Keratinocyte (primary cell): ENCODE measurements at regions not wholly inside any gene's neighbourhood (a gene's known extent, or its start where the extent isn't known, plus 50 kb on each side); places are given as distances from the start of the nearest gene placed in this dataset.
A peak's percentile ranks its signal among the peaks of the same experiment; 100 is the strongest.

Source experiments
- DNase-seq: peaks from one replicate; pipeline ENCODE4 v3.0.0-alpha.2; 2011; ENCODE audit warnings: low read depth, missing footprints, low spot score
- FAIRE-seq: peaks from 2 replicates; lab custom pipeline; 2011; peaks lifted over from hg19 to GRCh38; lab: Jason Lieb, UNC
- H2AFZ ChIP-seq: 2 replicates; pipeline ENCODE4 v1.6.0; 2012; ENCODE audit warnings: low read length, control low read depth, inconsistent platforms; ENCODE audit not compliant: control insufficient read depth
- H3K27ac ChIP-seq: 2 replicates; pipeline ENCODE4 v1.5.1; 2011; ENCODE audit warnings: low read length; ENCODE audit not compliant: control insufficient read depth, insufficient read depth
- H3K27me3 ChIP-seq: 3 replicates; pipeline ENCODE4 v1.6.0; 2011; ENCODE audit warnings: low read length; ENCODE audit not compliant: control insufficient read depth, insufficient read depth; ENCODE audit errors: extremely low read depth
- H3K36me3 ChIP-seq, 2 experiments: 2 replicates in 1 of 2; 3 replicates in 1 of 2; pipeline ENCODE4 v1.5.1; 2011; ENCODE audit warnings: low read length in 2 of 2, mild to moderate bottlenecking in 1 of 2; ENCODE audit not compliant: control insufficient read depth in 2 of 2, insufficient read depth in 2 of 2; ENCODE audit errors: extremely low read depth in 1 of 2
- H3K4me1 ChIP-seq: 3 replicates; pipeline ENCODE4 v1.5.1; 2011; ENCODE audit warnings: low read length; ENCODE audit not compliant: control insufficient read depth, insufficient read depth; ENCODE audit errors: extremely low read depth
- H3K4me2 ChIP-seq: 3 replicates; pipeline ENCODE4 v1.6.0; 2011; ENCODE audit warnings: low read depth, low read length; ENCODE audit not compliant: control insufficient read depth, insufficient read depth; ENCODE audit errors: extremely low read depth
- H3K4me3 ChIP-seq, 3 experiments: fragments of 200-600 bp in 1 of 3; sonication (generic) in 1 of 3; 2 replicates in 2 of 3; 3 replicates in 1 of 3; pipeline ENCODE4 v1.5.1; 2011 to 2016; ENCODE audit warnings: low read length in 3 of 3, mild to moderate bottlenecking in 3 of 3, control low read depth in 2 of 3, inconsistent platforms in 1 of 3, low read depth in 1 of 3, mixed read lengths in 1 of 3, mixed run types in 1 of 3, moderate library complexity in 1 of 3; ENCODE audit not compliant: control insufficient read depth in 2 of 3, insufficient read depth in 2 of 3; ENCODE audit errors: extremely low read depth in 1 of 3
- H3K79me2 ChIP-seq: 2 replicates; pipeline ENCODE4 v1.6.0; 2012; ENCODE audit warnings: low read length; ENCODE audit not compliant: control insufficient read depth, insufficient read depth
- H3K9ac ChIP-seq: 3 replicates; pipeline ENCODE4 v1.6.0; 2011; ENCODE audit warnings: low read length; ENCODE audit not compliant: control insufficient read depth, insufficient read depth; ENCODE audit errors: extremely low read depth
- H3K9me1 ChIP-seq: 3 replicates; pipeline ENCODE4 v1.6.0; 2011; ENCODE audit warnings: low read length; ENCODE audit not compliant: control insufficient read depth, insufficient read depth; ENCODE audit errors: extremely low read depth
- H3K9me3 ChIP-seq: 2 replicates; pipeline ENCODE4 v1.5.1; 2012; ENCODE audit warnings: low read depth, low read length; ENCODE audit not compliant: control insufficient read depth
- H4K20me1 ChIP-seq: 3 replicates; pipeline ENCODE4 v1.6.0; 2011; ENCODE audit warnings: low read length; ENCODE audit not compliant: control insufficient read depth, insufficient read depth; ENCODE audit errors: extremely low read depth
- EZH2 ChIP-seq: IDR thresholded peaks from one replicate; pipeline ENCODE4 v1.6.1; 2012; ENCODE audit warnings: inconsistent platforms, mild to moderate bottlenecking, low read length, moderate library complexity
- dilution Hi-C: fragments of 300-500 bp; cut with MboI; formaldehyde crosslinking; loops from one replicate; pipeline ENCODE4 v1.7.0; 2020; ENCODE audit warnings: low sequenced_read_pairs; ENCODE audit not compliant: extremely low pct_ligation_motif_present
- TF ChIP-seq, protein P1 (sequence below), 3 experiments: IDR thresholded peaks in 1 of 3; conservative IDR thresholded peaks in 1 of 3; optimal IDR thresholded peaks in 1 of 3; 2 replicates in 2 of 3; 3 replicates in 1 of 3; pipeline versions ENCODE3 to v1.5.1; 2011; ENCODE audit warnings: low read length in 3 of 3, mild to moderate bottlenecking in 3 of 3, moderate library complexity in 2 of 3, control low read depth in 1 of 3, inconsistent platforms in 1 of 3; ENCODE audit not compliant: insufficient read depth in 2 of 3; ENCODE audit errors: extremely low read depth in 1 of 3

DNA sequence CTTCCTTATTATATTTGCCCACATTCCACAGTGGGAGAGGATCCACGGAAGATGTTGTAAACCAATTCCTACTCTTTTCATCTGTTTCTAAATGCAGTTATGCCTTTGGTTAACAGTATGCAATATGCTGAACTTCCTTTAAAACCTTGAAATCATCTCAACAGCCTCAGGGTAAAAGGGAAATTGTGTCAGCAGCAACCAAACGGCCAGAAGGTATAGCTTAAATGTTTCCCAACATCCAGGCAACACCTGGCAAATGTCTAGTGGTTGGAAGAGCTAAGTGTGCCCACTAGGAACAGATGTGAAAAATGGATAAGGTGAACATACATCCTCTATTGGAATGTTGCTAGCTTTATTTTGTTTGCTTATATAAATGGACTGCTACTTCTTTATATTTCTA lies 164.8 kb downstream of the FAXC start:
- Histone ChIP-seq H3K4me2 (peak overlapping the region; percentile 7), H2AFZ (no peak overlapping the region), H3K4me1 (peaks cover 6% of the 10 kb centered on the region), H3K9ac (no peak overlapping the region), H3K9me3 (peaks cover 2% of the 10 kb centered on the region), H3K36me3 (no peaks in the 10 kb centered on the region), H3K79me2 (no peaks in the 10 kb centered on the region), H3K4me3 (no peak overlapping the region), H3K27me3 (no peaks in the 10 kb centered on the region), H4K20me1 (no peaks in the 10 kb centered on the region), H3K9me1 (no peaks in the 10 kb centered on the region), H3K27ac (no peak overlapping the region)
- dilution Hi-C loops: no loop called here
- peak; percentile 44 for FAIRE-seq
- no peak for DNase-seq
- TF ChIP-seq, protein P1, sequence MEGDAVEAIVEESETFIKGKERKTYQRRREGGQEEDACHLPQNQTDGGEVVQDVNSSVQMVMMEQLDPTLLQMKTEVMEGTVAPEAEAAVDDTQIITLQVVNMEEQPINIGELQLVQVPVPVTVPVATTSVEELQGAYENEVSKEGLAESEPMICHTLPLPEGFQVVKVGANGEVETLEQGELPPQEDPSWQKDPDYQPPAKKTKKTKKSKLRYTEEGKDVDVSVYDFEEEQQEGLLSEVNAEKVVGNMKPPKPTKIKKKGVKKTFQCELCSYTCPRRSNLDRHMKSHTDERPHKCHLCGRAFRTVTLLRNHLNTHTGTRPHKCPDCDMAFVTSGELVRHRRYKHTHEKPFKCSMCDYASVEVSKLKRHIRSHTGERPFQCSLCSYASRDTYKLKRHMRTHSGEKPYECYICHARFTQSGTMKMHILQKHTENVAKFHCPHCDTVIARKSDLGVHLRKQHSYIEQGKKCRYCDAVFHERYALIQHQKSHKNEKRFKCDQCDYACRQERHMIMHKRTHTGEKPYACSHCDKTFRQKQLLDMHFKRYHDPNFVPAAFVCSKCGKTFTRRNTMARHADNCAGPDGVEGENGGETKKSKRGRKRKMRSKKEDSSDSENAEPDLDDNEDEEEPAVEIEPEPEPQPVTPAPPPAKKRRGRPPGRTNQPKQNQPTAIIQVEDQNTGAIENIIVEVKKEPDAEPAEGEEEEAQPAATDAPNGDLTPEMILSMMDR (optimal IDR thresholded peaks at IDR 0.05 in 1 of 3, IDR thresholded peaks at IDR 0.05 in 1 of 3, conservative IDR thresholded peaks at IDR 0.05 in 1 of 3; ENCODE audit: extremely low read depth in 1 of 3, insufficient read depth in 2 of 3, low read length in 3 of 3): no peak
- TF ChIP-seq EZH2: no peak

DNA sequence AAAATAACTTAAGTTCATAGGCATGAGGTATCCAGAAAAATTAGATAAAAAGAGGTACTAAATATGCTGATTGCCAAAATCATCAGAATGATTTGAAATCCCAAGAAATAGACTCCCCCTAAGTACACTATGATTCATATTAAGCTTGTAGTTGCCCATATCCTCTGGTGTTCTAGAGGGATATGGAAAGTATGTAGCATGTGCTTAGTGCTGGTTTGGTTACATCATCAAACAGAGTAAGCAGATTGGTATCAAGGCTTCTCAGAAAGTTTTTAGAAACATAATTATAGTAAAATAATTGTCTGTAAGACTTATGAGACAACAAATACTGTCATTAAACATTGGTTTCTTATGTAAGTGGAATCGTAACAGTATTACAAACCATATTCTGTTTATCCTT lies 166.4 kb downstream of the FAXC start:
- no peak overlapping the region for H3K4me2 ChIP-seq

More for the DNA sequence above, 166.4 kb downstream of the FAXC start:
- DNase-seq (no peak), FAIRE-seq (no peak)
- Histone ChIP-seq H3K27me3 (no peaks in the 10 kb centered on the region), H4K20me1 (no peaks in the 10 kb centered on the region), H2AFZ (no peak overlapping the region), H3K36me3 (no peaks in the 10 kb centered on the region), H3K9me1 (no peaks in the 10 kb centered on the region), H3K4me3 (no peak overlapping the region), H3K27ac (no peak overlapping the region), H3K9ac (no peak overlapping the region), H3K9me3 (peaks cover 2% of the 10 kb centered on the region), H3K79me2 (no peaks in the 10 kb centered on the region), H3K4me1 (peaks cover 9% of the 10 kb centered on the region)
- TF ChIP-seq, protein P1 (optimal IDR thresholded peaks at IDR 0.05 in 1 of 3, IDR thresholded peaks at IDR 0.05 in 1 of 3, conservative IDR thresholded peaks at IDR 0.05 in 1 of 3; ENCODE audit: extremely low read depth in 1 of 3, insufficient read depth in 2 of 3, low read length in 3 of 3): no peak
- TF ChIP-seq EZH2: no peak
- dilution Hi-C loops: no loop called here
